Parathyroid adenoma (tissue), 2 donors: ENCODE measurements at regions not wholly inside any gene's neighbourhood (a gene's known extent, or its start where the extent isn't known, plus 50 kb on each side); places are given as distances from the start of the nearest gene placed in this dataset.

Experiments
- H2AFZ ChIP-seq: fragments of 300-600 bp; sonication (generic); one replicate; pipeline ENCODE4 v1.7.0; 2017; ENCODE audit warnings: antibody characterized with exemption, mild to moderate bottlenecking
- H3K27ac ChIP-seq: fragments of 300-600 bp; sonication (generic); one replicate; pipeline ENCODE4 v1.7.0; 2017
- H3K27me3 ChIP-seq: fragments of 300-600 bp; sonication (generic); one replicate; pipeline ENCODE4 v1.7.0; 2017; ENCODE audit warnings: low read length; ENCODE audit not compliant: control insufficient read depth, insufficient read depth
- H3K36me3 ChIP-seq: fragments of 300-600 bp; sonication (generic); one replicate; pipeline ENCODE4 v1.7.0; 2017; ENCODE audit warnings: low read length; ENCODE audit not compliant: control insufficient read depth, insufficient read depth
- H3K4me1 ChIP-seq: fragments of 300-600 bp; sonication (generic); one replicate; pipeline ENCODE4 v1.7.0; 2017; ENCODE audit warnings: control low read depth
- H3K4me2 ChIP-seq: fragments of 300-600 bp; sonication (generic); one replicate; pipeline ENCODE4 v1.7.0; 2017; ENCODE audit warnings: low read length
- H3K4me3 ChIP-seq: fragments of 300-600 bp; sonication (generic); one replicate; pipeline ENCODE4 v1.7.0; 2017; ENCODE audit warnings: low read depth, low read length
- H3K79me2 ChIP-seq: fragments of 300-600 bp; sonication (generic); one replicate; pipeline ENCODE4 v1.7.0; 2017; ENCODE audit warnings: control low read depth
- H3K9ac ChIP-seq: fragments of 300-600 bp; sonication (generic); one replicate; pipeline ENCODE4 v1.7.0; 2017; ENCODE audit warnings: mild to moderate bottlenecking
- H3K9me3 ChIP-seq: fragments of 300-600 bp; sonication (generic); one replicate; pipeline ENCODE4 v1.7.0; 2017; ENCODE audit warnings: low read length; ENCODE audit not compliant: control insufficient read depth
- CTCF ChIP-seq: fragments of 300-600 bp; sonication (generic); IDR thresholded peaks from one replicate; pipeline ENCODE4 v1.7.0; 2017; ENCODE audit warnings: antibody characterized with exemption, mild to moderate bottlenecking
- donor health status: primary hyperparathyroidism.

GRCh38 chr15:95556225-95556624 lies 774.3 kb upstream of the NR2F2 start:
- no peaks in the 10 kb centered on the region for H3K79me2 ChIP-seq

GRCh38 chr15:95556866-95557225 lies 773.7 kb upstream of the NR2F2 start:
- Histone ChIP-seq H2AFZ (no peak overlapping the region), H3K9ac (no peak overlapping the region), H3K27me3 (no peaks in the 10 kb centered on the region), H3K4me1 (no peaks in the 10 kb centered on the region), H3K9me3 (no peaks in the 10 kb centered on the region), H3K4me3 (no peak overlapping the region), H3K79me2 (no peaks in the 10 kb centered on the region), H3K4me2 (no peak overlapping the region), H3K36me3 (no peaks in the 10 kb centered on the region), H3K27ac (no peak overlapping the region)
- no peak for TF ChIP-seq CTCF

More at GRCh38 chr15:95556225-95556624, 774.3 kb upstream of the NR2F2 start:
- no peak overlapping the region for H2AFZ ChIP-seq
- H3K9me3 ChIP-seq = no peaks in the 10 kb centered on the region
- H3K4me1 ChIP-seq = no peaks in the 10 kb centered on the region
- H3K4me2 ChIP-seq = no peak overlapping the region
- H3K27me3 ChIP-seq = no peaks in the 10 kb centered on the region
- no peak for TF ChIP-seq CTCF
- H3K27ac ChIP-seq = no peak overlapping the region
- no peak overlapping the region for H3K4me3 ChIP-seq
- H3K36me3 ChIP-seq = no peaks in the 10 kb centered on the region
- no peak overlapping the region for H3K9ac ChIP-seq

- no peak overlapping the region for H2AFZ ChIP-seq
- H3K27me3 ChIP-seq = no peaks in the 10 kb centered on the region
- no peak overlapping the region for H3K9ac ChIP-seq
- H3K36me3 ChIP-seq = no peaks in the 10 kb centered on the region
- H3K4me1 ChIP-seq = no peaks in the 10 kb centered on the region
- H3K4me2 ChIP-seq = no peak overlapping the region
- H3K79me2 ChIP-seq = no peaks in the 10 kb centered on the region
- no peak for TF ChIP-seq CTCF
- no peak overlapping the region for H3K27ac ChIP-seq
- no peak overlapping the region for H3K4me3 ChIP-seq
- no peaks in the 10 kb centered on the region for H3K9me3 ChIP-seq
Measured at GRCh38 chr15:95557226-95558046, 773.1 kb upstream of the NR2F2 start.

- Histone ChIP-seq H3K4me1 (no peaks in the 10 kb centered on the region), H2AFZ (no peak overlapping the region), H3K4me3 (no peak overlapping the region), H3K9ac (no peak overlapping the region), H3K27ac (no peak overlapping the region), H3K27me3 (no peaks in the 10 kb centered on the region), H3K79me2 (no peaks in the 10 kb centered on the region), H3K36me3 (no peaks in the 10 kb centered on the region), H3K9me3 (no peaks in the 10 kb centered on the region), H3K4me2 (no peak overlapping the region)
- TF ChIP-seq CTCF = no peak
Measured at GRCh38 chr15:95558131-95558530, 772.4 kb upstream of the NR2F2 start.

- no peak overlapping the region for H3K9ac ChIP-seq
- H2AFZ ChIP-seq = no peak overlapping the region
- no peak overlapping the region for H3K27ac ChIP-seq
- no peaks in the 10 kb centered on the region for H3K36me3 ChIP-seq
- no peak overlapping the region for H3K4me3 ChIP-seq
- no peak for TF ChIP-seq CTCF
- H3K79me2 ChIP-seq = no peaks in the 10 kb centered on the region
- H3K4me1 ChIP-seq = no peaks in the 10 kb centered on the region
- no peak overlapping the region for H3K4me2 ChIP-seq
- H3K9me3 ChIP-seq = no peaks in the 10 kb centered on the region
- H3K27me3 ChIP-seq = no peaks in the 10 kb centered on the region
Measured at GRCh38 chr15:95558916-95559315, 771.6 kb upstream of the NR2F2 start.
